ENCODE measurements at regions not wholly inside any gene's neighbourhood (a gene's known extent, or its start where the extent isn't known, plus 50 kb on each side); places are given as distances from the start of the nearest gene placed in this dataset.

GRCh38 chr2:241924069-241924908, 54.8 kb downstream of the RTP5 start:
- H3K27ac ChIP-seq: no peak overlapping the region
- TF ChIP-seq ZFX (IDR thresholded peaks at IDR 0.05) (no peak), CTCF (conservative IDR thresholded peaks at IDR 0.05) (no peak)

- TF ChIP-seq ZFX (IDR thresholded peaks at IDR 0.05) (no peak), CTCF (conservative IDR thresholded peaks at IDR 0.05) (no peak)
- H3K27ac ChIP-seq: no peak overlapping the region
Observed at GRCh38 chr2:241924909-241925250, 55.4 kb downstream of the RTP5 start.

- H3K27ac ChIP-seq: no peak overlapping the region
- no peak for TF ChIP-seq CTCF (conservative IDR thresholded peaks at IDR 0.05)
- TF ChIP-seq ZFX (IDR thresholded peaks at IDR 0.05): no peak
Observed at GRCh38 chr2:241925277-241925676, 55.7 kb downstream of the RTP5 start.

GRCh38 chr2:241925821-241926441, 56.4 kb downstream of the RTP5 start:
- no peak overlapping the region for H3K27ac ChIP-seq
- TF ChIP-seq ZFX (IDR thresholded peaks at IDR 0.05): no peak
- TF ChIP-seq CTCF (conservative IDR thresholded peaks at IDR 0.05): no peak

- TF ChIP-seq CTCF (conservative IDR thresholded peaks at IDR 0.05) (no peak), ZFX (IDR thresholded peaks at IDR 0.05) (no peak)
- no peak overlapping the region for H3K27ac ChIP-seq
Observed at GRCh38 chr2:241926541-241927311, 57.2 kb downstream of the RTP5 start.

GRCh38 chr2:241929551-241930490, 60.3 kb downstream of the RTP5 start:
- no peak overlapping the region for H3K27ac ChIP-seq
- TF ChIP-seq CTCF (conservative IDR thresholded peaks at IDR 0.05): no peak
- no peak for TF ChIP-seq ZFX (IDR thresholded peaks at IDR 0.05)
